GM12878 (cell line): ENCODE measurements at regions not wholly inside any gene's neighbourhood (a gene's known extent, or its start where the extent isn't known, plus 50 kb on each side); places are given as distances from the start of the nearest gene placed in this dataset.

ENCODE experiments used
- ATAC-seq: fragments of 200-7000 bp; cut with Tn5 transposase; 3 replicates; pipeline ENCODE4 v1.9.1; 2020; ENCODE audit warnings: mild to moderate bottlenecking, moderate library complexity
- BruUV-seq: library from RNA; stranded (reverse); fragments of 400-500 nt; replicated peaks from 2 replicates; lab custom pipeline; 2021; lab: Mats Ljungman, UMichigan
- CTCF ChIA-PET: fragments of 300-600 bp; sonication (Branson Sonifier 250); formaldehyde crosslinking; extraction: SDS; loops from one replicate; lab custom pipeline; 2021; ENCODE audit warnings: inconsistent platforms; lab: Yijun Ruan, JAX
- POLR2A ChIA-PET: fragments of 350-600 bp; formaldehyde crosslinking; extraction: SDS; loops from one replicate; lab custom pipeline; 2021; ENCODE audit warnings: inconsistent platforms; lab: Charles Lee
- RAD21 ChIA-PET: fragments of 300-600 bp; sonication (Branson Sonifier 250); formaldehyde crosslinking; loops from one replicate; lab custom pipeline; 2023; ENCODE audit warnings: antibody characterized with exemption; ENCODE audit not compliant: unreplicated experiment; lab: Charles Lee
- SMC1A ChIA-PET: fragments of 300-600 bp; sonication (Branson Sonifier 250); formaldehyde crosslinking; loops from one replicate; lab custom pipeline; 2023; ENCODE audit not compliant: unreplicated experiment, uncharacterized antibody; lab: Charles Lee
- DNase-seq: peaks from one replicate; pipeline ENCODE4 v3.0.0-alpha.2; 2011; ENCODE audit warnings: low read depth, low spot score
- FAIRE-seq: peaks from 3 replicates; lab custom pipeline; 2011; peaks lifted over from hg19 to GRCh38; lab: Jason Lieb, UNC
- H2AFZ ChIP-seq: 2 replicates; pipeline ENCODE4 v1.6.0; 2011; ENCODE audit warnings: low read depth, low read length, control low read depth; ENCODE audit not compliant: control insufficient read depth
- H3K27ac ChIP-seq: 2 replicates; pipeline ENCODE4 v1.5.1; 2011; ENCODE audit warnings: control low read depth; ENCODE audit not compliant: control insufficient read depth, insufficient read depth
- H3K27me3 ChIP-seq, 2 experiments: replicated peaks in 1 of 2; 2 replicates each; pipeline versions ENCODE4 v1.6.0 to v1.6.1; 2011; ENCODE audit warnings: low read length in 1 of 2; ENCODE audit not compliant: control insufficient read depth in 2 of 2, insufficient read depth in 2 of 2
- H3K36me3 ChIP-seq, 2 experiments: 2 replicates each; pipeline ENCODE4 v1.5.1; 2011; ENCODE audit warnings: low read length in 1 of 2; ENCODE audit not compliant: control insufficient read depth in 2 of 2, insufficient read depth in 2 of 2
- H3K4me1 ChIP-seq: 2 replicates; pipeline ENCODE4 v1.6.1; 2011; ENCODE audit warnings: mild to moderate bottlenecking, low read length, moderate library complexity, mixed read lengths; ENCODE audit not compliant: control insufficient read depth, insufficient read depth
- H3K4me2 ChIP-seq: 2 replicates; pipeline ENCODE4 v1.6.0; 2011; ENCODE audit warnings: control low read depth; ENCODE audit not compliant: control insufficient read depth, insufficient read depth
- H3K4me3 ChIP-seq: fragments of 200-600 bp; sonication (generic); 2 replicates; pipeline ENCODE4 v1.5.1; 2016
- H3K79me2 ChIP-seq: 2 replicates; pipeline ENCODE4 v1.6.0; 2011; ENCODE audit warnings: low read length; ENCODE audit not compliant: control insufficient read depth, insufficient read depth
- H3K9ac ChIP-seq: 2 replicates; pipeline ENCODE4 v1.8.0; 2011; ENCODE audit warnings: low read length, control low read depth, mixed read lengths; ENCODE audit not compliant: control insufficient read depth, insufficient read depth
- H3K9me3 ChIP-seq: replicated peaks from 3 replicates; pipeline ENCODE4 v1.5.1; 2011; ENCODE audit warnings: mild to moderate bottlenecking, low read length; ENCODE audit not compliant: control insufficient read depth, insufficient read depth
- H4K20me1 ChIP-seq: 2 replicates; pipeline ENCODE4 v1.6.0; 2011; ENCODE audit not compliant: control insufficient read depth, insufficient read depth
- EP300 ChIP-seq, 2 experiments: fragments of 150-350 bp in 1 of 2; IDR thresholded peaks; 2 replicates each; pipeline ENCODE4 v1.6.1; 2011 to 2012; ENCODE audit warnings: low read depth in 2 of 2, low read length in 2 of 2, borderline replicate concordance in 1 of 2, improper control_type of control experiment in 1 of 2, inconsistent platforms in 1 of 2; ENCODE audit not compliant: control insufficient read depth in 1 of 2
- ETV6 ChIP-seq, 2 experiments: fragments of 450-650 bp in 1 of 2; IDR thresholded peaks in 1 of 2; conservative IDR thresholded peaks in 1 of 2; 2 replicates each; pipeline ENCODE4 v1.6.1; 2014; ENCODE audit warnings: antibody characterized with exemption in 1 of 2, borderline replicate concordance in 1 of 2, low read depth in 1 of 2, mild to moderate bottlenecking in 1 of 2, moderate library complexity in 1 of 2
- FOXK2 ChIP-seq: fragments of 450-650 bp; IDR thresholded peaks from 2 replicates; pipeline ENCODE4 v1.6.1; 2017; ENCODE audit warnings: mild to moderate bottlenecking, moderate library complexity
- IKZF1 ChIP-seq: fragments of 450-650 bp; conservative IDR thresholded peaks from 2 replicates; pipeline ENCODE4 v1.6.1; 2017; ENCODE audit warnings: antibody characterized with exemption, mild to moderate bottlenecking
- KDM1A ChIP-seq: fragments of 200-600 bp; sonication (generic); IDR thresholded peaks from 2 replicates; pipeline ENCODE4 v1.6.1; 2016; ENCODE audit warnings: borderline replicate concordance
- MXI1 ChIP-seq: fragments of 150-350 bp; IDR thresholded peaks from 2 replicates; pipeline ENCODE4 v1.6.1; 2011; ENCODE audit warnings: low read depth, mild to moderate bottlenecking, inconsistent platforms, low read length, improper control_type of control experiment
- MYC ChIP-seq: IDR thresholded peaks from 2 replicates; pipeline ENCODE4 v1.6.1; 2011; ENCODE audit warnings: mild to moderate bottlenecking, low read length, moderate library complexity, inconsistent platforms; ENCODE audit not compliant: insufficient read depth, insufficient replicate concordance, insufficient read length, severe bottlenecking
- NFXL1 ChIP-seq: fragments of 450-650 bp; IDR thresholded peaks from 2 replicates; pipeline ENCODE4 v1.6.1; 2017; ENCODE audit warnings: antibody characterized with exemption, mild to moderate bottlenecking, borderline replicate concordance
- PAX5 ChIP-seq: IDR thresholded peaks from 2 replicates; pipeline ENCODE4 v1.6.1; 2011; ENCODE audit warnings: low read depth, low read length, borderline replicate concordance
- POU2F2 ChIP-seq: IDR thresholded peaks from 3 replicates; pipeline ENCODE4 v1.6.1; 2011; ENCODE audit warnings: low read depth, mild to moderate bottlenecking, low read length, borderline replicate concordance
- SMARCA5 ChIP-seq: fragments of 450-650 bp; IDR thresholded peaks from 2 replicates; pipeline ENCODE4 v1.6.1; 2017; ENCODE audit warnings: mild to moderate bottlenecking
- TAF1 ChIP-seq: IDR thresholded peaks from 2 replicates; pipeline ENCODE4 v1.6.1; 2011; ENCODE audit warnings: mild to moderate bottlenecking, low read depth, low read length, borderline replicate concordance
- WGBS: methylation state at CpG from one replicate; pipeline ENCODE4 v1.1.6; 2016; ENCODE audit warnings: low lambda C conversion rate; ENCODE audit not compliant: insufficient replicate concordance, insufficient coverage; ENCODE audit errors: missing lambda C conversion rate; 5-methylcytosine and 5-hydroxymethylcytosine counted together
- in situ Hi-C: fragments of 300-500 bp; cut with MboI; formaldehyde crosslinking; loops from 9 replicates; pipeline ENCODE4 v1.14.3; 2018; ENCODE audit warnings: mixed read lengths
- intact Hi-C: fragments of 100-400 bp; cut with micrococcal nuclease; formaldehyde crosslinking; loops from one replicate; pipeline ENCODE4 v1.14.2; 2022; ENCODE audit not compliant: unreplicated experiment
- TF ChIP-seq, protein P1 (sequence below): IDR thresholded peaks from 2 replicates; pipeline ENCODE4 v1.6.1; 2011; ENCODE audit warnings: borderline replicate concordance, low read depth, mild to moderate bottlenecking, moderate library complexity, low read length; ENCODE audit not compliant: insufficient read depth, poor library complexity, severe bottlenecking

DNA sequence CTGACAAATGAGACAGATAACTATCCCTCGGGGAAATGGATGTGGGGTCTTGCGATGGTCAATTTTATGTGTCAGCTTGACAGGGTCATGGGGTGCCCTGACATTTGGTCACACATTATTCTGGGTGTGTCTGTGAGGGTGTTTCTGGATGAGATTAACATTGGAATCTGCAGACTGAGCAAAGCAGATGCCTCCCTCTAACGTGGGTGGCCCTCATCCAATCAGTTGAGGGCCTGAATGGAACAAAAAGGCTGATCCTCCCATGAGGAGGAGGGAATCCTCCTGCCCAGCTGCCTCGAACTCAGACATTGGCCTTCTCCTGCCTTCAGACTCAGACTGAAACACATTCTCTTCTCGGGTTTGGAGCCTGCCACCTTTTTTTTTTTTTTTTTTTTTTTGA lies 69.0 kb downstream of the MINAR1 start:
- H3K79me2 ChIP-seq: no peaks in the 10 kb centered on the region
- H3K27me3 ChIP-seq: peaks cover 0 to 2% of the 10 kb centered on the region in 2 experiments; a peak in 1 of 4 replicates
- FAIRE-seq: no peak
- no peaks in the 10 kb centered on the region for H3K36me3 ChIP-seq
- WGBS: 20% methylated on average over 5 of the region's 5 CpGs
- intact Hi-C loops: no loop called here
- SMC1A ChIA-PET: no interaction called here
- TF ChIP-seq IKZF1: no peak
- no peak for TF ChIP-seq POU2F2
- TF ChIP-seq PAX5: no peak
- TF ChIP-seq FOXK2: no peak
- no peak for TF ChIP-seq SMARCA5
- no peak for TF ChIP-seq NFXL1
- no peak for TF ChIP-seq MYC
- no peak for TF ChIP-seq TAF1
- no peak for TF ChIP-seq EP300 (IDR thresholded peaks at IDR 0.05; ENCODE audit: borderline replicate concordance in 1 of 2, control insufficient read depth in 1 of 2, low read depth in 2 of 2, low read length in 2 of 2)
- TF ChIP-seq ETV6 (conservative IDR thresholded peaks at IDR 0.05 in 1 of 2, IDR thresholded peaks at IDR 0.05 in 1 of 2; ENCODE audit: borderline replicate concordance in 1 of 2, low read depth in 1 of 2): no peak
- TF ChIP-seq MXI1: no peak
- TF ChIP-seq KDM1A: no peak
- TF ChIP-seq, protein P1, sequence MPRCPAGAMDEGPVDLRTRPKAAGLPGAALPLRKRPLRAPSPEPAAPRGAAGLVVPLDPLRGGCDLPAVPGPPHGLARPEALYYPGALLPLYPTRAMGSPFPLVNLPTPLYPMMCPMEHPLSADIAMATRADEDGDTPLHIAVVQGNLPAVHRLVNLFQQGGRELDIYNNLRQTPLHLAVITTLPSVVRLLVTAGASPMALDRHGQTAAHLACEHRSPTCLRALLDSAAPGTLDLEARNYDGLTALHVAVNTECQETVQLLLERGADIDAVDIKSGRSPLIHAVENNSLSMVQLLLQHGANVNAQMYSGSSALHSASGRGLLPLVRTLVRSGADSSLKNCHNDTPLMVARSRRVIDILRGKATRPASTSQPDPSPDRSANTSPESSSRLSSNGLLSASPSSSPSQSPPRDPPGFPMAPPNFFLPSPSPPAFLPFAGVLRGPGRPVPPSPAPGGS: no peak
- no peaks in the 10 kb centered on the region for H3K9me3 ChIP-seq
- no peak overlapping the region for H3K4me2 ChIP-seq
- no peak for DNase-seq
- BruUV-seq: no TSS peak
- RAD21 ChIA-PET: no interaction called here
- POLR2A ChIA-PET: interaction anchor here (0.6 kb wide), 1 partner anchor 9 kb away, joined by 3 read pairs; no protein-coding TSS in a partner anchor
- H3K9ac ChIP-seq: no peak overlapping the region
- in situ Hi-C loops: no loop called here
- no peak overlapping the region for H3K27ac ChIP-seq
- no peak overlapping the region for H3K4me3 ChIP-seq
- CTCF ChIA-PET: no interaction called here
- no peak for ATAC-seq
- no peaks in the 10 kb centered on the region for H3K4me1 ChIP-seq
- no peak overlapping the region for H2AFZ ChIP-seq
- no peaks in the 10 kb centered on the region for H4K20me1 ChIP-seq
